ENCODE measurements at regions not wholly inside any gene's neighbourhood (a gene's known extent, or its start where the extent isn't known, plus 50 kb on each side); places are given as distances from the start of the nearest gene placed in this dataset.

- TF ChIP-seq CTCF (conservative IDR thresholded peaks at IDR 0.05) = no peak
- TF ChIP-seq ZFX (IDR thresholded peaks at IDR 0.05) = no peak
Measured at GRCh38 chr10:28246023-28246422, 56.8 kb downstream of the MPP7 start.
